CD4-positive, alpha-beta T cell treated with Interferon gamma for 1 hour (primary cell): ENCODE measurements at regions not wholly inside any gene's neighbourhood (a gene's known extent, or its start where the extent isn't known, plus 50 kb on each side); places are given as distances from the start of the nearest gene placed in this dataset.
"Not testable (repeated sequence)": the region's sequence is repeated elsewhere in the genome, so short reads cannot be mapped to it uniquely, and the experiment has no call there.

Experiments
- DNase-seq: peaks from one replicate; pipeline ENCODE4 v3.0.0-alpha.2; 2020

- DNase-seq = not testable (repeated sequence)
Observed at GRCh38 chr7:38331853-38332595, 58.6 kb upstream of the TARP start.

GRCh38 chr7:38330861-38331621, 57.6 kb upstream of the TARP start:
- peak; percentile 48 for DNase-seq

GRCh38 chr7:38330039-38330438, 56.6 kb upstream of the TARP start:
- no peak for DNase-seq

GRCh38 chr7:38329340-38329739, 55.9 kb upstream of the TARP start:
- no peak for DNase-seq

GRCh38 chr7:38328814-38329213, 55.4 kb upstream of the TARP start:
- no peak for DNase-seq

GRCh38 chr7:38327637-38328036, 54.2 kb upstream of the TARP start:
- DNase-seq = no peak
